GM12878 (cell line): ENCODE measurements at regions not wholly inside any gene's neighbourhood (a gene's known extent, or its start where the extent isn't known, plus 50 kb on each side); places are given as distances from the start of the nearest gene placed in this dataset.

ENCODE experiments used
- ATF7 ChIP-seq: fragments of 450-650 bp; IDR thresholded peaks from 2 replicates; pipeline ENCODE4 v1.6.1; 2016; ENCODE audit warnings: low read depth, mild to moderate bottlenecking
- BCL11A ChIP-seq: IDR thresholded peaks from 2 replicates; pipeline ENCODE4 v1.6.1; 2011; ENCODE audit warnings: low read depth, low read length
- BMI1 ChIP-seq: fragments of 450-650 bp; IDR thresholded peaks from 2 replicates; pipeline ENCODE4 v1.6.1; 2016; ENCODE audit warnings: mild to moderate bottlenecking, moderate library complexity, borderline replicate concordance
- CHD1 ChIP-seq: IDR thresholded peaks from 2 replicates; pipeline ENCODE4 v1.6.1; 2012; ENCODE audit warnings: low read depth, low read length, improper control_type of control experiment
- E2F8 ChIP-seq: fragments of 450-650 bp; IDR thresholded peaks from 2 replicates; pipeline ENCODE4 v1.6.1; 2018; ENCODE audit warnings: mild to moderate bottlenecking, low read depth, moderate library complexity; ENCODE audit not compliant: partially characterized antibody
- EP300 ChIP-seq, 2 experiments: fragments of 150-350 bp in 1 of 2; IDR thresholded peaks; 2 replicates each; pipeline ENCODE4 v1.6.1; 2011 to 2012; ENCODE audit warnings: low read depth in 2 of 2, low read length in 2 of 2, borderline replicate concordance in 1 of 2, improper control_type of control experiment in 1 of 2, inconsistent platforms in 1 of 2; ENCODE audit not compliant: control insufficient read depth in 1 of 2
- FOS ChIP-seq: IDR thresholded peaks from 3 replicates; pipeline ENCODE4 v1.6.1; 2011; ENCODE audit warnings: borderline replicate concordance; ENCODE audit not compliant: insufficient read length; ENCODE audit errors: extremely low read depth
- IKZF2 ChIP-seq, 2 experiments: fragments of 450-650 bp; IDR thresholded peaks; 2 replicates each; pipeline ENCODE4 v1.6.1; 2017; ENCODE audit warnings: mild to moderate bottlenecking in 2 of 2, moderate library complexity in 2 of 2
- MYC ChIP-seq: IDR thresholded peaks from 2 replicates; pipeline ENCODE4 v1.6.1; 2011; ENCODE audit warnings: mild to moderate bottlenecking, low read length, moderate library complexity, inconsistent platforms; ENCODE audit not compliant: insufficient read depth, insufficient replicate concordance, insufficient read length, severe bottlenecking
- NKRF ChIP-seq: fragments of 450-650 bp; conservative IDR thresholded peaks from 2 replicates; pipeline ENCODE4 v1.6.1; 2017; ENCODE audit warnings: mild to moderate bottlenecking, moderate library complexity
- NR2C1 ChIP-seq: fragments of 450-650 bp; IDR thresholded peaks from 2 replicates; pipeline ENCODE4 v1.6.1; 2017; ENCODE audit warnings: antibody characterized with exemption, mild to moderate bottlenecking, moderate library complexity
- NR2F1 ChIP-seq: fragments of 450-650 bp; conservative IDR thresholded peaks from 2 replicates; pipeline ENCODE4 v1.6.1; 2017; ENCODE audit warnings: mild to moderate bottlenecking
- PBX3 ChIP-seq: IDR thresholded peaks from 2 replicates; pipeline ENCODE4 v1.6.1; 2011; ENCODE audit warnings: mild to moderate bottlenecking, low read depth, low read length, moderate library complexity; ENCODE audit not compliant: insufficient replicate concordance
- PML ChIP-seq: IDR thresholded peaks from 2 replicates; pipeline ENCODE4 v1.6.1; 2012; ENCODE audit warnings: low read length, inconsistent platforms
- SIN3A ChIP-seq: IDR thresholded peaks from 2 replicates; pipeline ENCODE4 v1.6.1; 2012; ENCODE audit warnings: low read depth, low read length, improper control_type of control experiment
- SKIL ChIP-seq: fragments of 450-650 bp; IDR thresholded peaks from 2 replicates; pipeline ENCODE4 v1.6.1; 2017; ENCODE audit warnings: mild to moderate bottlenecking, low read depth, inconsistent platforms; ENCODE audit not compliant: poor library complexity, severe bottlenecking
- TBL1XR1 ChIP-seq: IDR thresholded peaks from 2 replicates; pipeline ENCODE4 v1.6.1; 2012; ENCODE audit warnings: low read depth, low read length, improper control_type of control experiment
- ZBED1 ChIP-seq: IDR thresholded peaks from 2 replicates; pipeline ENCODE4 v1.6.1; 2016; ENCODE audit warnings: borderline replicate concordance
- ZNF687 ChIP-seq: fragments of 450-650 bp; IDR thresholded peaks from 2 replicates; pipeline ENCODE4 v1.6.1; 2017; ENCODE audit warnings: mild to moderate bottlenecking, moderate library complexity

- TF ChIP-seq PBX3 (no peak), FOS (no peak), NKRF (no peak), ATF7 (no peak; the same call in 1 of the 2 replicates), ZBED1 (no peak), SIN3A (no peak), EP300 (IDR thresholded peaks at IDR 0.05; ENCODE audit: borderline replicate concordance in 1 of 2, control insufficient read depth in 1 of 2, low read depth in 2 of 2, low read length in 2 of 2) (peak in 1 of 2 experiments; percentile 31; a peak in 1 of 4 replicates), BMI1 (0 out of 2 replicates have a peak, but pooled peaks have one; percentile 27), IKZF2 (IDR thresholded peaks at IDR 0.05) (peak; percentile 71 to 78), BCL11A (peak; percentile 69; the same call in 1 of the 2 replicates), CHD1 (no peak), SKIL (no peak), MYC (no peak), PML (no peak), TBL1XR1 (no peak), NR2C1 (no peak), ZNF687 (no peak), E2F8 (no peak), NR2F1 (peak; percentile 83)
Observed at GRCh38 chr12:19675361-19675760, 236.1 kb downstream of the AEBP2 start (continued).
